HCT116 (cell line): ENCODE measurements at regions not wholly inside any gene's neighbourhood (a gene's known extent, or its start where the extent isn't known, plus 50 kb on each side); places are given as distances from the start of the nearest gene placed in this dataset.
"Not testable (repeated sequence)": the region's sequence is repeated elsewhere in the genome, so short reads cannot be mapped to it uniquely, and the experiment has no call there.

ENCODE experiments used
- ATAC-seq: fragments of 200-7000 bp; cut with Tn5 transposase; 2 replicates; pipeline ENCODE4 v1.9.1; 2020; ENCODE audit warnings: mild to moderate bottlenecking, moderate library complexity
- BruUV-seq: library from RNA; stranded (reverse); fragments of 400-500 nt; replicated peaks from 2 replicates; lab custom pipeline; 2021; lab: Mats Ljungman, UMichigan
- CTCF ChIA-PET: fragments of 300-600 bp; sonication (Branson Sonifier 250); formaldehyde crosslinking; loops from one replicate; lab custom pipeline; 2021; ENCODE audit warnings: antibody characterized with exemption; lab: Charles Lee
- POLR2A ChIA-PET: fragments of 300-600, 350-600 bp; sonication (Branson Sonifier 250); formaldehyde crosslinking; loops from one replicate; lab custom pipeline; 2021; ENCODE audit warnings: antibody characterized with exemption; lab: Charles Lee
- RAD21 ChIA-PET, 2 experiments: fragments of 300-600 bp; sonication (Branson Sonifier 250); formaldehyde crosslinking; loops; one replicate each; lab custom pipeline; 2023; ENCODE audit warnings: low total read pairs in 2 of 2; ENCODE audit not compliant: uncharacterized antibody in 2 of 2, unreplicated experiment in 2 of 2, low non-redundant PET in 1 of 2; lab: Charles Lee
- DNase-seq: peaks from one replicate; pipeline ENCODE4 v3.0.0-alpha.2; 2010; ENCODE audit warnings: low read depth, low spot score
- H2AFZ ChIP-seq: fragments of 200-600 bp; shearing (Covaris generic), sonication (generic); 2 replicates; pipeline ENCODE4 v1.6.1; 2017; ENCODE audit warnings: low read depth, mixed run types, mixed read lengths, antibody characterized with exemption, low read length; ENCODE audit not compliant: poor library complexity, severe bottlenecking
- H3K27ac ChIP-seq: 2 replicates; pipeline ENCODE4 v1.5.1; 2012; ENCODE audit warnings: low read depth, low read length
- H3K27me3 ChIP-seq: fragments of 200-600 bp; sonication (generic); 2 replicates; pipeline ENCODE4 v1.6.1; 2016; ENCODE audit warnings: mixed run types, low read length, mixed read lengths; ENCODE audit not compliant: insufficient read depth
- H3K36me3 ChIP-seq, 2 experiments: fragments of 200-500 bp in 1 of 2; fragments of 200-600 bp in 1 of 2; sonication (Bioruptor generic) in 1 of 2; sonication (generic) in 1 of 2; 2 replicates each; pipeline versions ENCODE4 v1.5.1 to v1.6.1; 2014 to 2016; ENCODE audit warnings: low read length in 2 of 2, inconsistent platforms in 1 of 2, mixed read lengths in 1 of 2, mixed run types in 1 of 2; ENCODE audit not compliant: insufficient read depth in 2 of 2, control insufficient read depth in 1 of 2
- H3K4me1 ChIP-seq, 2 experiments: fragments of 200-600 bp in 1 of 2; sonication (generic) in 1 of 2; 2 replicates each; pipeline versions ENCODE4 v1.5.1 to v1.6.1; 2012 to 2017; ENCODE audit warnings: low read length in 2 of 2, inconsistent platforms in 1 of 2, mild to moderate bottlenecking in 1 of 2, mixed read lengths in 1 of 2, mixed run types in 1 of 2, moderate library complexity in 1 of 2; ENCODE audit not compliant: insufficient read depth in 2 of 2, control insufficient read depth in 1 of 2
- H3K4me2 ChIP-seq: fragments of 200-600 bp; sonication (generic); 2 replicates; pipeline ENCODE4 v1.6.1; 2017; ENCODE audit warnings: mixed run types, low read length, mixed read lengths
- H3K4me3 ChIP-seq, 2 experiments: fragments of 200-600 bp in 1 of 2; sonication (generic) in 1 of 2; replicated peaks in 1 of 2; 2 replicates each; pipeline ENCODE4 v1.5.1; 2011 to 2016; ENCODE audit warnings: low read length in 2 of 2, control low read depth in 1 of 2, low read depth in 1 of 2, mild to moderate bottlenecking in 1 of 2, mixed read lengths in 1 of 2, mixed run types in 1 of 2
- H3K79me2 ChIP-seq: fragments of 200-600 bp; sonication (generic); 2 replicates; pipeline ENCODE4 v1.6.1; 2017; ENCODE audit warnings: mild to moderate bottlenecking, mixed run types, low read length, moderate library complexity, mixed read lengths; ENCODE audit not compliant: insufficient read depth
- H3K9ac ChIP-seq: fragments of 200-600 bp; sonication (generic); 2 replicates; pipeline ENCODE4 v1.6.1; 2016; ENCODE audit warnings: low read length, mixed read lengths
- H3K9me2 ChIP-seq: fragments of 200-600 bp; sonication (generic), shearing (Covaris generic); 2 replicates; pipeline ENCODE4 v1.6.1; 2017; ENCODE audit warnings: mixed run types, mild to moderate bottlenecking, moderate library complexity; ENCODE audit not compliant: insufficient read depth
- H3K9me3 ChIP-seq, 2 experiments: fragments of 200-500 bp in 1 of 2; fragments of 200-600 bp in 1 of 2; sonication (Bioruptor generic) in 1 of 2; sonication (generic) in 1 of 2; 2 replicates each; pipeline ENCODE4 v1.6.1; 2014 to 2017; ENCODE audit warnings: low read length in 2 of 2, mixed read lengths in 2 of 2, inconsistent platforms in 1 of 2, low read depth in 1 of 2, mild to moderate bottlenecking in 1 of 2, mixed run types in 1 of 2, moderate library complexity in 1 of 2; ENCODE audit not compliant: control insufficient read depth in 1 of 2, insufficient read depth in 1 of 2
- H4K20me1 ChIP-seq: fragments of 200-600 bp; sonication (generic), shearing (Covaris generic); 2 replicates; pipeline ENCODE4 v1.6.1; 2017; ENCODE audit warnings: mixed run types, mild to moderate bottlenecking, moderate library complexity; ENCODE audit not compliant: insufficient read depth
- CEBPB ChIP-seq: IDR thresholded peaks from 2 replicates; pipeline ENCODE4 v1.6.1; 2012; ENCODE audit warnings: low read depth
- EGR1 ChIP-seq: IDR thresholded peaks from 2 replicates; pipeline ENCODE4 v1.6.1; 2012; ENCODE audit warnings: low read depth
- SP1 ChIP-seq: IDR thresholded peaks from 2 replicates; pipeline ENCODE4 v1.6.1; 2012; ENCODE audit warnings: low read depth
- ZFX ChIP-seq: fragments of 450-650 bp; IDR thresholded peaks from 2 replicates; pipeline ENCODE4 v1.6.1; 2017
- intact Hi-C: fragments of 100-400 bp; cut with micrococcal nuclease; formaldehyde crosslinking; loops from 2 replicates; pipeline ENCODE4 v1.10.0; 2022
- TF ChIP-seq, protein P1 (sequence below): IDR thresholded peaks from 2 replicates; pipeline ENCODE4 v1.6.1; 2012; ENCODE audit warnings: low read depth

GRCh38 chr20:30502670-30503069 is 754.8 kb upstream of the DEFB115 start:
- no TSS peak for BruUV-seq
- ChIA-PET POLR2A (no interaction called here), CTCF (no interaction called here), RAD21 (no interaction called here)
- Histone ChIP-seq H3K4me2 (no peak overlapping the region), H3K9me2 (no peaks in the 10 kb centered on the region), H4K20me1 (no peaks in the 10 kb centered on the region), H3K4me3 (no peak overlapping the region), H3K9me3 (no peaks in the 10 kb centered on the region), H3K9ac (no peak overlapping the region), H3K36me3 (no peaks in the 10 kb centered on the region), H2AFZ (no peak overlapping the region), H3K4me1 (no peaks in the 10 kb centered on the region), H3K79me2 (no peaks in the 10 kb centered on the region), H3K27ac (no peak overlapping the region), H3K27me3 (peaks cover 21% of the 10 kb centered on the region)
- intact Hi-C loops = no loop called here
- ATAC-seq (no peak), DNase-seq (no peak)
- TF ChIP-seq SP1 = no peak
- no peak for TF ChIP-seq CEBPB
- no peak for TF ChIP-seq ZFX
- TF ChIP-seq, protein P1, sequence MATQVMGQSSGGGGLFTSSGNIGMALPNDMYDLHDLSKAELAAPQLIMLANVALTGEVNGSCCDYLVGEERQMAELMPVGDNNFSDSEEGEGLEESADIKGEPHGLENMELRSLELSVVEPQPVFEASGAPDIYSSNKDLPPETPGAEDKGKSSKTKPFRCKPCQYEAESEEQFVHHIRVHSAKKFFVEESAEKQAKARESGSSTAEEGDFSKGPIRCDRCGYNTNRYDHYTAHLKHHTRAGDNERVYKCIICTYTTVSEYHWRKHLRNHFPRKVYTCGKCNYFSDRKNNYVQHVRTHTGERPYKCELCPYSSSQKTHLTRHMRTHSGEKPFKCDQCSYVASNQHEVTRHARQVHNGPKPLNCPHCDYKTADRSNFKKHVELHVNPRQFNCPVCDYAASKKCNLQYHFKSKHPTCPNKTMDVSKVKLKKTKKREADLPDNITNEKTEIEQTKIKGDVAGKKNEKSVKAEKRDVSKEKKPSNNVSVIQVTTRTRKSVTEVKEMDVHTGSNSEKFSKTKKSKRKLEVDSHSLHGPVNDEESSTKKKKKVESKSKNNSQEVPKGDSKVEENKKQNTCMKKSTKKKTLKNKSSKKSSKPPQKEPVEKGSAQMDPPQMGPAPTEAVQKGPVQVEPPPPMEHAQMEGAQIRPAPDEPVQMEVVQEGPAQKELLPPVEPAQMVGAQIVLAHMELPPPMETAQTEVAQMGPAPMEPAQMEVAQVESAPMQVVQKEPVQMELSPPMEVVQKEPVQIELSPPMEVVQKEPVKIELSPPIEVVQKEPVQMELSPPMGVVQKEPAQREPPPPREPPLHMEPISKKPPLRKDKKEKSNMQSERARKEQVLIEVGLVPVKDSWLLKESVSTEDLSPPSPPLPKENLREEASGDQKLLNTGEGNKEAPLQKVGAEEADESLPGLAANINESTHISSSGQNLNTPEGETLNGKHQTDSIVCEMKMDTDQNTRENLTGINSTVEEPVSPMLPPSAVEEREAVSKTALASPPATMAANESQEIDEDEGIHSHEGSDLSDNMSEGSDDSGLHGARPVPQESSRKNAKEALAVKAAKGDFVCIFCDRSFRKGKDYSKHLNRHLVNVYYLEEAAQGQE = no peak
- TF ChIP-seq EGR1 = no peak

GRCh38 chr20:30503204-30503603 is 754.3 kb upstream of the DEFB115 start:
- intact Hi-C loops, H3K9ac ChIP-seq, H3K27ac ChIP-seq, POLR2A ChIA-PET, DNase-seq, H3K9me3 ChIP-seq, H3K9me2 ChIP-seq, H3K4me1 ChIP-seq, H3K79me2 ChIP-seq, BruUV-seq, RAD21 ChIA-PET, ATAC-seq, H3K4me2 ChIP-seq, H3K36me3 ChIP-seq, H4K20me1 ChIP-seq, H3K4me3 ChIP-seq, H2AFZ ChIP-seq, CTCF ChIA-PET: not testable (repeated sequence)
- H3K27me3 ChIP-seq = peaks cover 21% of the 10 kb centered on the region
